Ureter (tissue), 1 donor: ENCODE measurements at regions not wholly inside any gene's neighbourhood (a gene's known extent, or its start where the extent isn't known, plus 50 kb on each side); places are given as distances from the start of the nearest gene placed in this dataset.

Experiments
- DNase-seq: peaks from one replicate; pipeline ENCODE4 v3.0.0-alpha.2; 2020; ENCODE audit warnings: low spot score
- donor health status: DM: yes; HTN: yes; CAD: no.

- no peak for DNase-seq
Observed at GRCh38 chr4:181350615-181351415, 892.4 kb upstream of the TENM3 start.

- no peak for DNase-seq
Observed at GRCh38 chr4:181364504-181364903, 878.7 kb upstream of the TENM3 start.

GRCh38 chr4:181365671-181366070, 877.5 kb upstream of the TENM3 start:
- DNase-seq = no peak

- DNase-seq = no peak
Observed at GRCh38 chr4:181372014-181372413, 871.2 kb upstream of the TENM3 start.

GRCh38 chr4:181376058-181376457, 867.1 kb upstream of the TENM3 start:
- no peak for DNase-seq

- no peak for DNase-seq
Observed at GRCh38 chr4:181388061-181388460, 855.1 kb upstream of the TENM3 start.

- DNase-seq = no peak
Observed at GRCh38 chr4:181416966-181417365, 826.2 kb upstream of the TENM3 start.

GRCh38 chr4:181418496-181418895, 824.7 kb upstream of the TENM3 start:
- DNase-seq = no peak

GRCh38 chr4:181420950-181421349, 822.3 kb upstream of the TENM3 start:
- DNase-seq = no peak

- DNase-seq = no peak
Observed at GRCh38 chr4:181424362-181425016, 818.7 kb upstream of the TENM3 start.

- no peak for DNase-seq
Observed at GRCh38 chr4:181427076-181427475, 816.1 kb upstream of the TENM3 start.

- DNase-seq = no peak
Observed at GRCh38 chr4:181431006-181431405, 812.2 kb upstream of the TENM3 start.

- no peak for DNase-seq
Observed at GRCh38 chr4:181431661-181432060, 811.5 kb upstream of the TENM3 start.

GRCh38 chr4:181432335-181432734, 810.9 kb upstream of the TENM3 start:
- no peak for DNase-seq

GRCh38 chr4:181437895-181438294, 805.3 kb upstream of the TENM3 start:
- no peak for DNase-seq

- no peak for DNase-seq
Observed at GRCh38 chr4:181438641-181439040, 804.6 kb upstream of the TENM3 start.

GRCh38 chr4:181443021-181443420, 800.2 kb upstream of the TENM3 start:
- no peak for DNase-seq

- no peak for DNase-seq
Observed at GRCh38 chr4:181465826-181466225, 777.4 kb upstream of the TENM3 start.

GRCh38 chr4:181468451-181468850, 774.8 kb upstream of the TENM3 start:
- DNase-seq = no peak

- no peak for DNase-seq
Observed at GRCh38 chr4:181470306-181470705, 772.9 kb upstream of the TENM3 start.

GRCh38 chr4:181475359-181475758, 767.8 kb upstream of the TENM3 start:
- DNase-seq = no peak

- no peak for DNase-seq
Observed at GRCh38 chr4:181475781-181476507, 767.3 kb upstream of the TENM3 start.

GRCh38 chr4:181476508-181476890, 766.7 kb upstream of the TENM3 start:
- no peak for DNase-seq
